ENCODE measurements at regions not wholly inside any gene's neighbourhood (a gene's known extent, or its start where the extent isn't known, plus 50 kb on each side); places are given as distances from the start of the nearest gene placed in this dataset.

GRCh38 chr2:140158259-140158658 lies 1378.1 kb upstream of the NXPH2 start:
- WGBS, 2 donors (ENCODE audit: low coverage in 1 of 2), result 58 to 69% methylated on average over 2 of the region's 2 CpGs
- no peak for DNase-seq
- Histone ChIP-seq H3K27ac (no peak overlapping the region), H3K4me3 (no peak overlapping the region), H3K4me1 (no peaks in the 10 kb centered on the region), H3K36me3 (no peaks in the 10 kb centered on the region), H3K9me3 (no peaks in the 10 kb centered on the region), H3K27me3 (no peaks in the 10 kb centered on the region)
- no peak for TF ChIP-seq POLR2AphosphoS5 (IDR thresholded peaks at IDR 0.05)
- no peak for TF ChIP-seq EP300 (IDR thresholded peaks at IDR 0.05; ENCODE audit: low read depth)
- TF ChIP-seq POLR2A (IDR thresholded peaks at IDR 0.05), result no peak
- TF ChIP-seq CTCF (IDR thresholded peaks at IDR 0.05), result no peak
- in situ Hi-C loops (cut with MboI; ENCODE audit: low pct_ligation_motif_present in 1 of 4, low pct_unique_long_range_greater_than_20kb in 1 of 4, low sequenced_read_pairs in 3 of 4) (no loop called here), intact Hi-C loops (cut with DNase I; ENCODE audit: low total_unique reads) (no loop called here)

GRCh38 chr2:140157816-140158215 lies 1377.6 kb upstream of the NXPH2 start:
- H3K27ac ChIP-seq, result no peak overlapping the region
- 50 to 58% methylated on average over 5 of the region's 5 CpGs for WGBS, 2 donors (ENCODE audit: low coverage in 1 of 2)
- no peaks in the 10 kb centered on the region for H3K27me3 ChIP-seq
- in situ Hi-C loops (cut with MboI; ENCODE audit: low pct_ligation_motif_present in 1 of 4, low pct_unique_long_range_greater_than_20kb in 1 of 4, low sequenced_read_pairs in 3 of 4), result no loop called here
- no peak for DNase-seq
- no peaks in the 10 kb centered on the region for H3K4me1 ChIP-seq
- intact Hi-C loops (cut with DNase I; ENCODE audit: low total_unique reads), result no loop called here
- TF ChIP-seq EP300 (IDR thresholded peaks at IDR 0.05; ENCODE audit: low read depth) (no peak), POLR2A (IDR thresholded peaks at IDR 0.05) (no peak), POLR2AphosphoS5 (IDR thresholded peaks at IDR 0.05) (no peak), CTCF (IDR thresholded peaks at IDR 0.05) (no peak)
- no peaks in the 10 kb centered on the region for H3K9me3 ChIP-seq
- no peak overlapping the region for H3K4me3 ChIP-seq
- H3K36me3 ChIP-seq, result no peaks in the 10 kb centered on the region

GRCh38 chr2:140154706-140155105 lies 1374.5 kb upstream of the NXPH2 start:
- Histone ChIP-seq H3K27ac (no peak overlapping the region), H3K4me1 (no peaks in the 10 kb centered on the region), H3K4me3 (no peak overlapping the region), H3K36me3 (no peaks in the 10 kb centered on the region), H3K27me3 (no peaks in the 10 kb centered on the region), H3K9me3 (no peaks in the 10 kb centered on the region)
- in situ Hi-C loops (cut with MboI; ENCODE audit: low pct_ligation_motif_present in 1 of 4, low pct_unique_long_range_greater_than_20kb in 1 of 4, low sequenced_read_pairs in 3 of 4) (no loop called here), intact Hi-C loops (cut with DNase I; ENCODE audit: low total_unique reads) (no loop called here)
- DNase-seq, result no peak
- TF ChIP-seq POLR2AphosphoS5 (IDR thresholded peaks at IDR 0.05) (no peak), CTCF (IDR thresholded peaks at IDR 0.05) (no peak), EP300 (IDR thresholded peaks at IDR 0.05; ENCODE audit: low read depth) (no peak), POLR2A (IDR thresholded peaks at IDR 0.05) (no peak)
- 78% methylated on average over 2 of the region's 2 CpGs for WGBS, 2 donors (ENCODE audit: low coverage in 1 of 2)

GRCh38 chr2:140154271-140154670 lies 1374.1 kb upstream of the NXPH2 start:
- in situ Hi-C loops (cut with MboI; ENCODE audit: low pct_ligation_motif_present in 1 of 4, low pct_unique_long_range_greater_than_20kb in 1 of 4, low sequenced_read_pairs in 3 of 4), result no loop called here
- no peaks in the 10 kb centered on the region for H3K36me3 ChIP-seq
- DNase-seq, result no peak
- H3K4me1 ChIP-seq, result no peaks in the 10 kb centered on the region
- no peak overlapping the region for H3K4me3 ChIP-seq
- WGBS, 2 donors (ENCODE audit: low coverage in 1 of 2), result 83% methylated on average over 5 of the region's 5 CpGs; no CpG with 5 or more reads in 1 of the 2 donors
- no peaks in the 10 kb centered on the region for H3K27me3 ChIP-seq
- intact Hi-C loops (cut with DNase I; ENCODE audit: low total_unique reads), result no loop called here
- no peaks in the 10 kb centered on the region for H3K9me3 ChIP-seq
- H3K27ac ChIP-seq, result no peak overlapping the region
- TF ChIP-seq POLR2AphosphoS5 (IDR thresholded peaks at IDR 0.05) (no peak), EP300 (IDR thresholded peaks at IDR 0.05; ENCODE audit: low read depth) (no peak), CTCF (IDR thresholded peaks at IDR 0.05) (no peak), POLR2A (IDR thresholded peaks at IDR 0.05) (no peak)
